ENCODE measurements at regions not wholly inside any gene's neighbourhood (a gene's known extent, or its start where the extent isn't known, plus 50 kb on each side); places are given as distances from the start of the nearest gene placed in this dataset.

DNA sequence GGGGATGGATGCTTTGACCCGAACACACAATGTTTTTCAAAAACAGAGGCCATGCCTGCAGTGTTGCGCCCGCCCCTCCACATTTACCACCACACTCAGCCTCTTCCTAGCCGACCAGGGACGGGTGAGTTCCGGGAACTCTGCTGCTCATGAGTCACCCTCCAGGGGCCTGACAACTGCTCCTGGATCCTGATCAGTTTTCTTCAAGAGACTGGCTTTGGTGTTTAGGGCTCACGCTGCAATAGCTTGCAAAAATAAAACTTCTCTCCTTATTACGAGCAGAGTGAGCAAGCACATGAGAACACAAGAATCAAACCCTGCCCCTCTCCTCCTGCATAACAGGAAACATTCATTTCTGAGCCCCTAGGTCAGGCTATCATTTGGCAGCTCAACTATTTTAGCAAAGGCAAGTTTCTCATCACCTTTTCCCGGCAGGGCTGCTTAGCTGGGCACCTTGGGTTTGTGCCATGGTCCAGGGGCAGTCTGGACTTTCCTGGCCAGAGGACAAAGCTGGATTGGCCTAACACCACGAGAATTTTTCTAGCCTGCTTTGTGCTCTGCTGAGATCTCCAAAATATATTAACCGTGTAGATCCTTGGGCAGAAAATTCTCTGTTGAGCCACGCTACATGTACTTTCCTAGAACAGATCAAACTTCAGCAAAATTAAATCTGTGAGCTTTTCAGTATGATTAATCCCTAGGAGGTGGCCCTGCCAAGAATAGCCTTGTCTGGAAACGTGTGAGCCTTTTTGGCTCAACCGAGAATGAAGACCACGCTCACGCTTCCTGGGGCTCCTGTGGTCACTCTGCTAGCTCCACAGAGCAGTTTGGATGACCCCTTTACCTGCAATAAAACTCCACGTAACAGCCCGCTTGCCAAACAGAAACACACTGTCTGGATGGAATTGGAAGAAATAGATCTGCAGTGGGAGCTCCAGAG is 52.7 kb upstream of the SPATA12 start:
- TF ChIP-seq, protein P1, sequence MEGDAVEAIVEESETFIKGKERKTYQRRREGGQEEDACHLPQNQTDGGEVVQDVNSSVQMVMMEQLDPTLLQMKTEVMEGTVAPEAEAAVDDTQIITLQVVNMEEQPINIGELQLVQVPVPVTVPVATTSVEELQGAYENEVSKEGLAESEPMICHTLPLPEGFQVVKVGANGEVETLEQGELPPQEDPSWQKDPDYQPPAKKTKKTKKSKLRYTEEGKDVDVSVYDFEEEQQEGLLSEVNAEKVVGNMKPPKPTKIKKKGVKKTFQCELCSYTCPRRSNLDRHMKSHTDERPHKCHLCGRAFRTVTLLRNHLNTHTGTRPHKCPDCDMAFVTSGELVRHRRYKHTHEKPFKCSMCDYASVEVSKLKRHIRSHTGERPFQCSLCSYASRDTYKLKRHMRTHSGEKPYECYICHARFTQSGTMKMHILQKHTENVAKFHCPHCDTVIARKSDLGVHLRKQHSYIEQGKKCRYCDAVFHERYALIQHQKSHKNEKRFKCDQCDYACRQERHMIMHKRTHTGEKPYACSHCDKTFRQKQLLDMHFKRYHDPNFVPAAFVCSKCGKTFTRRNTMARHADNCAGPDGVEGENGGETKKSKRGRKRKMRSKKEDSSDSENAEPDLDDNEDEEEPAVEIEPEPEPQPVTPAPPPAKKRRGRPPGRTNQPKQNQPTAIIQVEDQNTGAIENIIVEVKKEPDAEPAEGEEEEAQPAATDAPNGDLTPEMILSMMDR (IDR thresholded peaks at IDR 0.05): no peak
- TF ChIP-seq POLR2A (IDR thresholded peaks at IDR 0.05): peak in 1 of 2 donors; percentile 61

Measured in adrenal gland (tissue), 5 donors.